Islet precursor cell (in vitro differentiated cells): ENCODE measurements at regions not wholly inside any gene's neighbourhood (a gene's known extent, or its start where the extent isn't known, plus 50 kb on each side); places are given as distances from the start of the nearest gene placed in this dataset.

ENCODE experiments used
- DNase-seq: peaks from one replicate; pipeline ENCODE4 v3.0.0-alpha.2; 2018

DNA sequence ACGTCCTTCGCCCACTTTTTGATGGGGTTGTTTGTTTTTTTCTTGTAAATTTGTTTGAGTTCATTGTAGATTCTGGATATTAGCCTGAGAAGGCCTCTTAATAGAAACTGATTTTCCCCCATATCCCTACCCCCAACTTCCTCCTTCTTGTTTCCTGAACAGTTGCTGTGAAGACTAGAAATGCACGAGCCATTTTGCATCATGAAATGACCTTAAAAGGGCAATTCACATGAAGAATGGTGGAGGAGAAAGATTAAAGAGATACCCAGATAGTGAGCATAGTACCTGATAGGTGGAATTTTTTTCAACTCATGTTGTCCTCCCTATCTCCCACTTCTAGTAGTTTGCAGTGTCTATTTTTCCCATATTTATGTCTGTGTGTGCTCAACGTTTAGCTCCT, 55.2 kb upstream of the KCNH8 start:
- DNase-seq: no peak

DNA sequence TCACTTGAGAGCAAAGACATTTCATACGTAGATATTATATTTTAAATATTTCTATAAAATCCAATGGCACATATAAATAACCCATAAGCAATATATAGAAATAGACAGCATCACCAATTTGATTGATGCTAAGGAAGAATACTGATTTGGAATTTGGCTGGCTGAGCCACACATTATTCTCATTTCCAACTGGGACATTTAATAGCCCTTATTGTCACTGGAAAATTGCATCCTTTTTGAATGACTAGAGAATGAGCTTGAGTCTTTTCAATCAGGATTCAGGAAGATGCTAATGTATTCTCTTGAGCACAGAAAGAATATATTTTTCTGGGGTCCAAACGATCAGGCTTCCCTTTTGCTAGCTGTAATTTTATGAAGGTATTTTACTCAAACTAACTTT, 70.9 kb upstream of the KCNH8 start:
- DNase-seq: no peak

DNA sequence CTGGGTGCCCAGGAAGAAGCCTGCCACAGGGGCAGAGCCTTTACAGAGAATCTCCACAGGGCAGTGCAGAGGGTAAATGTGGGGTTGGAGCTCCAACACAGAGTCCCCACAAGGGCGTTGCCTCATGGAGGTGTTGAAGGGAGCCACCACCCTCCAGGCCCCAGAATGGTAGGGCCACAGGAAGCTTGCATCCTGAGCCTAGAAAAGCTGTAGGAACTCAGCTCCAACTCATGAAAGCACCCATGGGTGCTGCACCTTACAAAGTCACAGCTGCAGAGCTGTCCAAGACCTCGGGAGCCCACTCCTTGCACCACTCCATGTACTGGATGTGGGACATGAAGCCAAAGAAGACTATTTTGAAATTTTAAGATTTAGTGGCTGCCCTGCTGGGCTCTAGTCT, 73.3 kb upstream of the KCNH8 start:
- no peak for DNase-seq

DNA sequence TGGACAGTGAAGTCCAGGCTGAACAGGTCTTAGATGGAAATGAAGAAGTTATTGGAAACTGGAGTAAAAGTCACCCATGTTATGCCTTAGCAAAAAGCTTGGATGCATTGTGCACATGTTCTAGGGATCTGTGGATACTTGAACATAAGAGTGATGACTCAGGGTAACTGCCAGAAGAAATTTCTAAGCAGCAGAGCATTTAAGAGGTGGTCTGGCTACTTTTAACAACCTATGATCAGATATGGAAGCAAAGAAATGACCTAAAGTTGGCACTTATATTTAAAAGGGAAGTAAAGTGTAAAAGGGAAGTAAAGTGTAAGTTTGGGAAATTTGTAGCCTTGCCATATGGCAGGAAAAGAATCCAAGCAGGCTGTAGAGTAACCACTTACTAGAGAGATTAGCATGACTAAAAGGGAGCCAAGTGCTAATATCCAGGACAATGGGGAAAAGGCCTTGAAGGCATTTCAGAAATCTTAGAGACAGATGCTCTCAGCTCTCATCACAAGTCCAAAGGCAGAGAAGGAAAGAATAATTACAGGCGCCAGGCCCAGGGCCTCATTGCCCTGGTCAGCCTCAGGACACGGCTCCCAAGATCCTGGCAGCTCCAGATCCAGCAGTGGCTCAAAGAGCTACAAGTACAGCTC, 73.9 kb upstream of the KCNH8 start:
- peak; percentile 88 for DNase-seq

DNA sequence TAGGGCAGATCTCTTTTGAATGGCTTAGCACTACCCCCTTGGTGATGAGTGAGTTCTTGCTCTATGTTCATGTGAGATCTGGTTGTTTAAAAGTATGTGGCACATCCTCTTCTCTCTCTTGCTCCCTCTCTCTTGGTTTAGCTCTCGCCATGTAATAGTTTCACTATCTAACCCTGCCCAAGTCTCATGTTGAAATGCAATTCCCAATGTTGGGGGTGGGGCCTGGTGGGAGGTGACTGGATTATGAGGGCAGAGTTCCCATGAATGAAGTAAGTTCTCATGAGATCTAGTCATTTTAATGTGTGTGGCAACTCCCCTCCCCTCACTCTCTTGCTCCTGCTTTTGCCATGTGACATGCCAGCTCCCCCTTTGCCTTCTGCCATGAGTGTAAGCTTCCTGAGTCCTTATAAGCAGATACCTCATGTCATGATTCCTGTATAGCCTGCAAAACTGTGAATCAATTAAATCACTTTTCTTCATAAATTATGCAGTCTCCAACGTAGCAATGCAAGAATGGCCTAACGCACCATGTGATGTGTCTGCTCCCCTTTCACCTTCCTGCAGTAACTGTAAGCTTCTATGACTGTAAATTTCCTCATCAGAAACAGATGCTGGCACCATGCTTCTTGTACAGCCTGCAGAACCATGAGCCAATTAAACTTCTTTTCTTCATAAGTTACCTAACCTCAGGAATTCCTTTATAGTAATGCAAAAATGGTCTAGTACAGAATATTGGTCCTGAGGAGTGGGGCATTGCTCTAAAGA, 74.8 kb upstream of the KCNH8 start:
- no peak for DNase-seq

DNA sequence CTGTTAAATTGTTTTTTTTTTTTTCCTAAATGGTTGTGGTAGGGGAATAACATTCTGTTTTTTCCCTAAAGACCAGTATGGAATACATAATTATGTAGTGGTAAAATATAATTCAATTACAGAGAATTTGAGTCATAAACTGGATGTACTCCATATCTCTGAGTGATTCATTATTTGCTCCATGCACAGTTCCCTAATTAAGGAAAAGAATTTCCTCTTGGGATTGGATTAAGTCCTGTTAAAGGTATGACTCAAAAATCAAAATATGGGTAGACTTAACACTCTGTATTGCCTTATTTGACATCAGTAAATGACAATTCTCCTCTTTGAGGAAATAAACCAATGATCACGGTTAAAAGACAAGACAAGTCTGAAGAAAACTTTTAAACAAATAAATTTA, 78.0 kb upstream of the KCNH8 start:
- no peak for DNase-seq

DNA sequence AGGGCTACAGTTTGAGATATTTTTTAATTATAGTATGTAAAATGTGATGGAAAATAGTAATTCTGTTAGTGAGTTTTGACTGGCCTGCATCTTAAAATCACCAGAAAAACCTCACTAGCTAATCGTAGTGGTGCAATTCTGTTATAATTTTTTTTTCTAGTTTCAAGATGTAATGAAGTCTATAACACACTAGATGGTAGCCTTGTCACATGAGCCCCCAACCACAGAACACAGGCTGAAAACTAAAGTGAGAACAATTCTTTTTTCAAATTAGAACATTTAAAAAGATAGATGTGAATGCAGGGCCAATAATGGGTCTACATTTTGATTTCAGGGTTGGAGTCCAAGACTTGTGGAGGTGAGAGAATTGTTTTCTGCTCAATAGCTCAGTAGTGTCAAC, 83.3 kb upstream of the KCNH8 start:
- DNase-seq: no peak

DNA sequence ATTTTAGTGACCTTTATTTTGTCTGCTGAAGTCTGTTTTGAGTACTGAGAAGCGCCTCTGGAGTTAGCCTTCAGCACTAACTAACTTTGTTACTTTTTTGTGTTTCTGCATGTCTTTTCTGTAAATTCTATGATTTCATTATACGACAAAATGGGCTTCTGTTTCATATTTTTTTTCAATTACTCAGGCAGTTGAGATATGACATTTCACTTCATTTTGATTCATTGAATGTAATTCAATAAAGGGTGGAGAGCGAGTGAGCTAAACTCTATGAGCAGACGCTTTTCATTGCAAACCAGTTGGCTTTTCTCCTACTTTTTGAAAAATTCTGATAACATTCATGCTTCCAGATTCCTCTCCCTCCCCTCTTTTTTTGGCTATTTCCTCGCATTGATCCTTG, 84.4 kb upstream of the KCNH8 start:
- no peak for DNase-seq

DNA sequence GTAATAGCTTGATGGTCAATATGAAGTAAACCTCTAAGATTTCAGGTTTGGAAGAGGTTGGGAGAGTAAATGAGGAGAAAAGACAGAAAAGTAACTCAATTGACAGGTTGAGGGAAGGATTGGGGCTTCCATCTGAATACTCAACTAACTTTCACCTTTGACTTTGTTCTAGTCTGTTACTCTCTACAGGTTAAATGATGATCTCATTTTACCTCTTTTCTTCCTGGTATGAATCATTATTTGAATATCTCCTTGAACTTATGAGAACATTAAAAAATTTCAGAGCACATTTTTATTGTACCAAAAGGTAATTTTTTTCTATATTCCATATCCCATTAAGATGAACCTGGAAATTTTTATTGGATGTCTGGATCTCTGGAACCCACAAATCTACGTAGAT, 87.9 kb upstream of the KCNH8 start:
- no peak for DNase-seq

DNA sequence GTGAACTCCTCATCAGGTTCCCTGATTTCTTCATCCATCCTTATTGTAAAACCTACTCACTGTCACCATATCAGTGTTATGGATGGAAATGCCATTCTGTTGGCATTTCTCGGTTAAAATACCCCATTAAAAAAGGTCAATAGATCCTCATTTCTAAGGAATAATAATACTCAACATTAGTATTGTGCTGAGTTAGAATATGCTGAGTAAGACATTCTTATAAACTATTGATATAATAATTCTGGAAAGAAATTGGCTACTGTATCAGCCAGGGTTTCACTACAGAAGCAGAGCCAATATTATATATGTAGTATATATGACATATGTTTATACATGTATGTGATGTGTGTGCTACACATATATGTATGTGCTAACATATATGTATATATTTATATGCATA, 95.4 kb upstream of the KCNH8 start:
- DNase-seq: no peak

DNA sequence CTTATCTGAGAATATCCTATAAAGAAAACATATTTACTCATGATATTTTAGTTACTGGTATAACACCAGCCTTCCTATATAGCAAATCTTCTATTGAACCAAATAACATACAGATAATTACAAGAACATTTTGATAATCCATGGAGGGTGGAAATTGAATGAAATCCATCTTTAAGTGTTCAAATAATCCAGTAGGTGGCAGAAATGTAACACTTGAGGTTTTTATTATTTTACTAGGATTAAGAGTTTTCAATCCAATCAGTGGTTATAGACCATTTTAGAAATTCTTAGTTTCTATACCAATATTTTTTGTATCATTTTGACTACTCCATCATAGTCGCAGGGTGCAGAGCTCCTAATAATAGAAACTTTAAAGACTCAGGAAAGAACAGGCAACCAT, 101.9 kb upstream of the KCNH8 start:
- no peak for DNase-seq

DNA sequence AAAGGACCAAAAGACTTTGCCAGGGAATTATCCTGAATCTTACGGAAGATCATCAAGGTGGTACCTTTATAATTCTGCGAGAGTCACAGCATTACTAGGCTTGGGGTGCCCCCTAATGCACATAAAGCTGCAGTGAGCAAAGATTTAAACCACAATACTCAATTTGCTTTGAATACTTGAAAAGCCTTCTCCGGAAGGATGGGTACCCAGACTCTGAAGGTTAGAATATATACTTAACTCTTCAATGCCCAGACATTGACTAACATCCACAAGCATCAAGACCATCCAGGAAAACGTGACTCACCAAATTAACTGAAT, 117.8 kb upstream of the KCNH8 start:
- DNase-seq: no peak

DNA sequence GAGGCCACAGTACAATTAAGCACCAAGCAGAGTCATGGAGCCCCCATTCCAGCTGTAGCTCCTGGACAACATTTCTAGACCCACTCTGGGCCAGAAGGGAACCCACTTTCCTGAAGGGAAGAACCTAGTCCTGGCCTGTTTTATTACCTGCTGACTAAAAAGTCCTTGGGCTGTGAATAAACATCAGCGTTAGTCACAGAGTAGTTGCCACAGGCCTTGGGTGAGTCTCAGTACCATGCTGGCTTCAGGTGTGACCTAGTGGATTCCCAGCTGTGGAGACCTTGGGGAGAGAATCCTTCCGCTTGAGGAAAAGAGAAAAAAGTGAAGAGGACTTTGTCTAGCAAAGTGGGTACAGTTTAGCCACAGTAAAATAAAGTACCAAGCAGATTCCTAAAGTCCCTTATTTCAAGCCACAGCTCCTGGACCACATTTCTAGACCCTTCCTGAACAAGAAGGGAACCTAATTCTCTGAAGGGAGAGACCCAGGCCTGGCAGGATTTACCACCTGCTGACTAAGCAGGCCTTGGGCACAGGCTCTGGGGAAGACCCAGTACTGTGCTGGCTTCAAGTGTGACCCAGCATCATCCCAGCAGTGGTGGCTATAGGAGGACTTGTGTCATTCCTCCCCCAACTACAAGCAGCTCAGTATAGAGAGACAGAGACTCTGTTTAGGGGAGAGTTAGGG, 118.3 kb upstream of the KCNH8 start:
- no peak for DNase-seq

DNA sequence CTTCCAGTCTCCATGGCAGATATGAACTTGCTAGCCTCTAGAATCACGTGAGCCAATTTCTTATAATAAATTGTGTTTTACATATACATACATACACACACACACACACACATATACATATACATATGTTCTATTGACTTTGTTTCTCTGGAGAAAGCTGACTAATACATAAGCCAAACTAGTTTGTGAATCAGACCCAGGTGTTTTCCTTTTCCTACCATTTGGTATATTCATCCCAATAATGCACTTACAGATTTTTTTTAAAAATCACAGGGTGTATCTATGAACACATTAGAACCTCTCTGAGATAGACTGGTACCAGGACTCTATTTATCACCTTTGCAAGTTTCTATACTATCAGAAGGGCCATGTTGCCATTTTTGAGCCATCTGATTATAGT, 122.9 kb upstream of the KCNH8 start:
- DNase-seq: no peak

DNA sequence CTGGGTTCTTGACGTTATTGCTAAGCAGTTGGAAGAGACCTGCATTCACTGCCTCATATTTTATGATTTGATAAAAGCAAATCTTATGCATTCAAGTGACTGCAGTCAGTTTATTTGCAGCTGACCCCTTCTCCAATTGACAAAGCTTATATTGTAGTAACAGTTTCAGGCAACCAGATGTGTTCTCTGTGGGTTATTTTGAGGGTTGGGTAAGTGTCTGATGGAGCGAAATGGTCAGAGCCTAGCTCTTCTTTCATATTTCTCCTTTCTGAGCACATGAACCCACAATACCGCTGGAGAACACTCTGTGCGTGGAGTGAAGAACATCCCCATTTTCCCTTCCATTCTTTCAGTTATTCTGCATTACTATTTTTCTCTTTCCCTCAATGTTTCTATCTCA, 125.8 kb upstream of the KCNH8 start:
- no peak for DNase-seq

DNA sequence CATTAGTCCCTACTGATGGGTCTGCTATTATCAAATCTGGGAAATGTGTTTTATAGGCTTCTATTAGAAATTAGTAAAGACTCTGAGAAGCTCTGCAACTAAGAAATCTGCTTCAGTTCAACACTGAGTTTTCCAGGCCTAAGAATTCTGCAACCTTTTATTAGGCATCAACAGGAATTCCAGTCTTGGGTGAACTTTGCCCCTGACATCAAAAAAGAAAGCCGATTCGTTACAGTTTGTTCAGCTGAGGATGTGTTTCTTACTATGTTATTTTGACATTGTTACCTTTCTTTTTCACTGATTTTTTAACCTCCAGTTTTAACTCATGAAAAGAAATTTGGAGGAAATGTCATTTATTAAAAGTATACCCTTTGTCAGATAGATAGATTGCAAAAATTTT, 131.5 kb upstream of the KCNH8 start:
- no peak for DNase-seq

DNA sequence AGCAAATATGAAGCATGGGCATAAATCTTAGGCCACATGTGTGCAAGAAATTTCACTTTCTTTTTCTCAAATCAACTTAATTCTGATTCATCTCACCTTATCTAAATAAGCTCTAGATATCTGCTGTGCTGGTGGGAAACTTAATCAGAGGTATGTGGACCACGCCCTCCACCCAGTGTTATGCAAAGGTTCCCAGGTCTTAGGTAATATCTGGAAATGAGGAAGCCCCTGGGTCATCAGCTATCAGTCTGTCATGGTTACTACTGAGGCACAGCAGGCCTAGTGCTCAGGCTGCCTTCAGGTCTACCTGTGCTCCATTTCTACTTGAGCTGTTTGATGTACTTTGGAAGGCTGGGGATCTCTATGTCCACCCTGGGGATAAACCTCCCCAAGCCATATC, 134.4 kb upstream of the KCNH8 start:
- no peak for DNase-seq

DNA sequence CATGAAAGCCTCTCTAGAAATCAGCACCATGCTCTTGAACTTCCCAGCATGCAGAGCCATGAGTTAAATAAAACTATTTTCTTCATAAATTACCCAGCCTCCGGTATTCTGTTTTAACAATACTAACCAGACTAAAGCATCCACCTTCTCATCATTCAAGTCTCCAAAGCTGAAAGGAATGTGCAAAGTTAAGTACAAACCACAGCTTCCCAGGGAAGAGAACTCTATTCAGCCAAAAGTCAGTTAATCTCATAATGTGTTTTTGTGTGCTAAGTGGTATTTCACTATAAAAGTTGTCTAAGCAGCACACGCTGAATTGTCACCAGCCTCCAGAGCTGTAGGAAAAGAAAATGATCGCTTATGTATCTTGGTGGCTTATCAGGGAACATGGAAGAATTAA, 135.5 kb upstream of the KCNH8 start:
- no peak for DNase-seq

DNA sequence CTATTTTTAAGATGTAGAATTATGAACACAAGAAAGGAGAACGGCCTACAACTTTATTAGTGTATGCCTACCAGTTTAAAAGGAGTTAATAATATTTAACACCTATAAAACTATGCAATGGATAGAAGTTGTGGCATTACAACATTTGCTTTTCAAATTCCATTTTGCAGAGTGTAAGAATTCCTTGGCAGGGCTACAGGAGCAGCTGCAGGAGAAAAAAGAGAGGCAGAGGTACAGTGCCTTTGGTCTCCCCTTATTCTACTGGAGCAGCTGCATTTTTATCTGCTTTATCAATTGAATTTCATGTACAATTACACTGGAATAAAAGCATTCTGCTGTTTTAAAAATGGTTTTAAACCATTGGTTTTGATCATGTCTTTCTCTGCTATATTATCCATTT, 145.7 kb upstream of the KCNH8 start:
- no peak for DNase-seq

DNA sequence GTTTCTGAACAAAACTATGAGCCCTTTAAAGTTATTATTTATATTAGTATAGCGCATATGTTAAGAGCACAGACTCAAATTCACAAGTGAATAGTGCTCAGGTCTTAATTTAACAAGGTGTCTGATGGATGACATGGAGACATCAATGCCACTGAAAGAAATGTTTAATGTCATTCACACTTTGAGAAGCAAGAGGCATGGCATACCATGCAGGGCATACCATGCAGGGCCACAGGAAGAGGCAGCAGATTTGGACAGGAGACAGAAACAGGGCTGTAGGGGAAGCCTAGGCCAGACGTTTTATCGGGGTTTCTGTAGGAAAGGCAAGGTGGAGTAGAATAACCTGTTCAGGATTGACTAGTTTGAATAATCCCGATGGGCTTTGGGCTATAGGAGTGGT, 150.2 kb upstream of the KCNH8 start:
- DNase-seq: no peak

DNA sequence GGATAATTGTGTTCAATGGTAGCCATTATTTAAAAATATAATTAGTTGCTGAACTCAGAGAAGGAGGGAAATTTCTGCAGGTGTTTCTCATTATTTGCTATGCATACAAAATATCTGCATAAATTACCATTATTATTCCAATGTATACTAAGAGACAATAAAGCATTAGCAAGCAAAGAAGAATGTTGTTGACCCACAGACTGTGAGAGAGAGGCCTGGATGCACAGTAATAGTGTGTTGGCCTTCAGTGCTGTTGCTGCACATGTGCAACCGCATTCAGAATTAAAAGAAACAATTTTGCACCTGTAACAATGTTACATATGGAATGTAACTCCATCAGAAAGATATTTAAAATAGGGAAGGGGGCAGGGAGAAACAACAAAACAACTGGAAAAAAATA, 155.6 kb upstream of the KCNH8 start:
- DNase-seq: no peak

DNA sequence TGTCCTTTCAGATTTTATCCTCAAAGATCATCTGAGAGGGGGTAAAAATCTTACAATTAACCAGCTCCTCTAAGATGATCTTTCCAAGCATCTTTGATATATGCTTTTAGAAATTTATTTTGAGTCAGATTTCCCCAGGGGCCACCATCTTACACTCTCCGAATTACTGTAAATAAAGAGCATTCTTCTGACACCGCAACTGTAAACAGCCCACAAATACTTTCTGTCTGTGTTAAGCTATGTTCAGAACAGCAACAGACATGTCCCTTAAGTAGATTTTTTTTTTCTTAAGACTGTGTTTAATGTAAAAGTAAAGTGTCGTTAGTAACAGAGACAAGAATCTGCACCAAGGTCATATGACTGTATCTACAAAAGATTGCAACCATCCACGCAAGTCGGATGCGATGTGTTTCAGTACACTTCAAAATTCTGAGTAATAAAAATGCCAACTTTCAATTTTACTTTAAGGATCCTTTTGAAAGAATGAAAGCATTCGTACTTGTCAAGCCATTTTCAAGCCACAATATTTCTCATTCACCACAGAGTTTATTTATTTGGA, 159.0 kb upstream of the KCNH8 start:
- DNase-seq: no peak

DNA sequence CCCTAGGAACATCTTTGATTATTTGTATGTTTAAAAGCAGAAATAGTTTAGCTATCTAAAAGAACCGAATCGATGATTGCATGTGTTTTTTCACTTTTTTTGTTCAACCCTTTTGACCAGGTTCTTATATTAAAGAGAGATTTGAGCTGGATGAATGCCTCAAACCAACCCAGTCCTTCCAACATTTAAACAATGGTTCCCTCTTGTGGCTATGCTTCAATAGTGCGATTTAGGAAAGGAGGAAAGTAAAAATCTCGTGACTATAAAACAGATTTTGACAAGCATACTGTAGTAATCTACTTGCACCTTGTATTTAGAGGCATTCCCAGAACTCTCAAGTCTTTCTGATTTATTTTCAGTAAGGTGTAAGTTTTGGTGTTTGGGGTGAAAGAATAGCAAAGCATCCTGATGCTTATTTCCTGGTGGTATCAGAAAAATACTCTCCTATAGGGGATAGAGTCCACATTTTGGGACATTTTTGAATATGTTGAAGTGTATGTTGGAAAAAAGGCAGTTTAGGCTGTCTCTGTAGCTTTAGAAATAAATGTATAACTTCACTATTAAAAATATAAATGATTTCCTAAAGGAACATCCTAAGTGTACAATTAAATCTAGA, 159.6 kb upstream of the KCNH8 start:
- no peak for DNase-seq

DNA sequence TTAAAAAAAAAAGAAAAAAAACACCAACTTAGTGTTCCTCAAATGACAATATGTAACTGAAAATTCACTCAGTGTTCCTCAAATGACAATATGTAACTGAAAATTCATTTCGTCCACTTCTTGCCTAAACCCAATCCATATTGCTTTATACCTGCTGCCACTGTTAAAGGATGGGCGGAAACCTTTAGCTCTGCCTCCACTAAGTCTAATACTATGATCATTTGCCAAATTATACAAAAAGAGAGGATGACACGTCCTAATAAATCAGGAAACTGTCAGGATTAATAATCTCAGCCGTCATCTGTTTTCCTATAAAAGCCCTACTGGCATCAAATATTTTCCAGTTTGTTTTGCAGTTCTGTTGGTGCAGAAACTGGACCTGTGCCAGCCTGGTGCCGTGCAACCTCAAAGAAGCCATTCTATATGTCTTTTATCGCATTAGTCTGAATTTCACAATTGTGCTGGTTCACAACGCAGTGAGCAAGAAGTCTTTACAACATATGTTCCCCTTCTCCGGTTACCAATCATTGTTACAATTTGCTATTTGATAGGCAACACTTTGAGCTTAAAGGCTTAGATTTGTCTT, 160.4 kb upstream of the KCNH8 start:
- no peak for DNase-seq
